RPMI8226 (cell line): ENCODE measurements at regions not wholly inside any gene's neighbourhood (a gene's known extent, or its start where the extent isn't known, plus 50 kb on each side); places are given as distances from the start of the nearest gene placed in this dataset.

Experiments
- DNase-seq: peaks from one replicate; pipeline ENCODE4 v3.0.0-alpha.2; 2015

- no peak for DNase-seq
These were observed 939.7 kb upstream of the ZWINT start for GRCh38 chr10:57300718-57301117.

- no peak for DNase-seq
These were observed 933.6 kb upstream of the ZWINT start for GRCh38 chr10:57294698-57295097.

- DNase-seq = no peak
These were observed 927.7 kb upstream of the ZWINT start for GRCh38 chr10:57288754-57289153.

- DNase-seq = no peak
These were observed 901.8 kb upstream of the ZWINT start for GRCh38 chr10:57262892-57263291.

- DNase-seq = no peak
These were observed 899.1 kb upstream of the ZWINT start for GRCh38 chr10:57260175-57260574.

GRCh38 chr10:57249615-57250281 lies 888.7 kb upstream of the ZWINT start:
- no peak for DNase-seq

GRCh38 chr10:57247271-57247670 lies 886.2 kb upstream of the ZWINT start:
- DNase-seq = no peak

GRCh38 chr10:57225920-57226319 lies 864.9 kb upstream of the ZWINT start:
- no peak for DNase-seq

- no peak for DNase-seq
These were observed 863.8 kb upstream of the ZWINT start for GRCh38 chr10:57224811-57225210.

- no peak for DNase-seq
These were observed 861.5 kb upstream of the ZWINT start for GRCh38 chr10:57222603-57223002.

GRCh38 chr10:57222129-57222528 lies 861.1 kb upstream of the ZWINT start:
- no peak for DNase-seq

- no peak for DNase-seq
These were observed 860.6 kb upstream of the ZWINT start for GRCh38 chr10:57221674-57222073.

- no peak for DNase-seq
These were observed 857.3 kb upstream of the ZWINT start for GRCh38 chr10:57218382-57218781.

GRCh38 chr10:57202356-57202755 lies 841.3 kb upstream of the ZWINT start:
- no peak for DNase-seq

GRCh38 chr10:57188846-57189245 lies 827.8 kb upstream of the ZWINT start:
- DNase-seq = no peak

- DNase-seq = no peak
These were observed 825.1 kb upstream of the ZWINT start for GRCh38 chr10:57186201-57186600.

GRCh38 chr10:57169597-57169996 lies 808.5 kb upstream of the ZWINT start:
- no peak for DNase-seq

- no peak for DNase-seq
These were observed 807.7 kb upstream of the ZWINT start for GRCh38 chr10:57168611-57169240.

GRCh38 chr10:57165671-57166070 lies 804.6 kb upstream of the ZWINT start:
- DNase-seq = no peak

GRCh38 chr10:57162231-57162630 lies 801.2 kb upstream of the ZWINT start:
- no peak for DNase-seq

- no peak for DNase-seq
These were observed 800.1 kb upstream of the ZWINT start for GRCh38 chr10:57161157-57161556.

- no peak for DNase-seq
These were observed 784.5 kb upstream of the ZWINT start for GRCh38 chr10:57145548-57145947.

GRCh38 chr10:57142925-57143576 lies 782.0 kb upstream of the ZWINT start:
- no peak for DNase-seq

GRCh38 chr10:57141708-57142107 lies 780.6 kb upstream of the ZWINT start:
- DNase-seq = no peak
